ENCODE measurements at regions not wholly inside any gene's neighbourhood (a gene's known extent, or its start where the extent isn't known, plus 50 kb on each side); places are given as distances from the start of the nearest gene placed in this dataset.

- ATAC-seq: no peak
- no peaks in the 10 kb centered on the region for H4K20me1 ChIP-seq (ENCODE audit: low read length)
- no peaks in the 10 kb centered on the region for H3F3A ChIP-seq (ENCODE audit: low read length, unreplicated experiment)
- no peaks in the 10 kb centered on the region for H3K79me2 ChIP-seq (ENCODE audit: low read length)
- H3K9me2 ChIP-seq (replicated peaks; ENCODE audit: low read length): no peaks in the 10 kb centered on the region
- no peak for TF ChIP-seq EZH2 (IDR thresholded peaks at IDR 0.05; ENCODE audit: low read length, unreplicated experiment)
- TF ChIP-seq EZH2phosphoT487 (IDR thresholded peaks at IDR 0.05; ENCODE audit: borderline replicate concordance, low read length): no peak
- no peak for TF ChIP-seq CTCF (conservative IDR thresholded peaks at IDR 0.05; ENCODE audit: low read depth, low read length)
- H3K27ac ChIP-seq (ENCODE audit: low read length): no peak overlapping the region
- H3K4me3 ChIP-seq (ENCODE audit: low read length): no peak overlapping the region
- intact Hi-C loops (cut with micrococcal nuclease): no loop called here
- no peak for DNase-seq
- no peak overlapping the region for H3K9ac ChIP-seq (ENCODE audit: low read length)
- H3K36me3 ChIP-seq (ENCODE audit: low read depth, low read length): no peaks in the 10 kb centered on the region
- H2AFZ ChIP-seq (ENCODE audit: low read length): no peak overlapping the region
- H3K4me2 ChIP-seq (ENCODE audit: low read length): no peak overlapping the region
- no peaks in the 10 kb centered on the region for H3K9me3 ChIP-seq (ENCODE audit: low read length)
- POLR2A ChIA-PET (ENCODE audit: unreplicated experiment): no interaction called here
- CTCF ChIA-PET: no interaction called here
- H3K4me1 ChIP-seq (ENCODE audit: insufficient read depth, low read length): no peaks in the 10 kb centered on the region
- no TSS peak for BruUV-seq (replicated peaks)
- H3K27me3 ChIP-seq (ENCODE audit: low read length): no peaks in the 10 kb centered on the region
Measured at GRCh38 chr9:10773136-10773535, 160.3 kb upstream of the PTPRD start.

DNA sequence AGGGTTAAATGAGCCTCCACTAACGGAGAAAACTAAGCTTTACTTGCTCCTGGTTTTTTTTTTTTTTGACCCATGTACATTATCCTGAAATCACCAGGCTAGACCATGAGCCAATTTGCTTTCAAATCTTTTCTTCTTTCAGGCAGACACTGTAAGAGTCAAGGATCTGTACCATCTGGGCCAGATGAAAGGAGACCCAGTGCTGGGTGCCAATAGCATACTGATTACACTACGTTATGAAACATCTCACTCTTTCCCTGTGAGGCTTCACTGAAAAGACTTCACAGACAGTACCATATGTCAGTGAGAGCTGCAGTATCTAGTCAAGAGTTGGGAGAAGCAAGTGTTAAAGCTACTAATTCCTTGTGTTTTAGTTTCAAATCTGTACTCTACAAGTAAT is 161.2 kb upstream of the PTPRD start:
- ChIA-PET POLR2A (ENCODE audit: unreplicated experiment) (no interaction called here), CTCF (no interaction called here)
- Histone ChIP-seq H3K27me3 (ENCODE audit: low read length) (no peaks in the 10 kb centered on the region), H4K20me1 (ENCODE audit: low read length) (no peaks in the 10 kb centered on the region), H3F3A (ENCODE audit: low read length, unreplicated experiment) (no peaks in the 10 kb centered on the region), H3K9ac (ENCODE audit: low read length) (no peak overlapping the region), H3K9me2 (replicated peaks; ENCODE audit: low read length) (no peaks in the 10 kb centered on the region), H3K4me3 (ENCODE audit: low read length) (no peak overlapping the region), H3K4me1 (ENCODE audit: insufficient read depth, low read length) (no peaks in the 10 kb centered on the region), H3K79me2 (ENCODE audit: low read length) (no peaks in the 10 kb centered on the region), H3K9me3 (ENCODE audit: low read length) (no peaks in the 10 kb centered on the region), H3K27ac (ENCODE audit: low read length) (no peak overlapping the region), H2AFZ (ENCODE audit: low read length) (no peak overlapping the region), H3K4me2 (ENCODE audit: low read length) (no peak overlapping the region), H3K36me3 (ENCODE audit: low read depth, low read length) (no peaks in the 10 kb centered on the region)
- TF ChIP-seq CTCF (conservative IDR thresholded peaks at IDR 0.05; ENCODE audit: low read depth, low read length) (no peak), EZH2 (IDR thresholded peaks at IDR 0.05; ENCODE audit: low read length, unreplicated experiment) (no peak), EZH2phosphoT487 (IDR thresholded peaks at IDR 0.05; ENCODE audit: borderline replicate concordance, low read length) (no peak)
- no TSS peak for BruUV-seq (replicated peaks)
- DNase-seq (no peak), ATAC-seq (no peak)
- intact Hi-C loops (cut with micrococcal nuclease): no loop called here

DNA sequence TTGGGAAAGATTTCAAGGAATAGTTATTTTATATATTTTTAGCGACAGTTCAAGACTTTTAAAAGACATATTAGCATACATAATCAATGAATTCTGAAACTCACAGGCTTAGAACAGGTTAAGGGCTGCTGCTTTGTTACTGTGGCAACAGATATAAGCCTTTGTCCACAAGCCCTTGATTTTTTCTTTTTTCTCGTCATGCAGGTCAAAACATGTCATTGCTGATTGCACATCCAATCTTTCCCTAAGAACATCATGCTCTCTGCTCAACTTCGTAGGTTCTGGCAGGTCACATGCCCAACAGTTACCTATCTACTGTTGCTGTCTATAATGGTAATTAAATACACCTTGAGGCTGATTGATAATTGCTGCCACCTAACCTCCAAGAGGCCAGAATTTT is 172.5 kb upstream of the PTPRD start:
- no peaks in the 10 kb centered on the region for H3K4me1 ChIP-seq (ENCODE audit: insufficient read depth, low read length)
- no TSS peak for BruUV-seq (replicated peaks)
- ATAC-seq: no peak
- H3K9ac ChIP-seq (ENCODE audit: low read length): no peak overlapping the region
- no peak overlapping the region for H2AFZ ChIP-seq (ENCODE audit: low read length)
- no peak overlapping the region for H3K4me3 ChIP-seq (ENCODE audit: low read length)
- no peaks in the 10 kb centered on the region for H3K27me3 ChIP-seq (ENCODE audit: low read length)
- no peak for TF ChIP-seq EZH2phosphoT487 (IDR thresholded peaks at IDR 0.05; ENCODE audit: borderline replicate concordance, low read length)
- TF ChIP-seq CTCF (conservative IDR thresholded peaks at IDR 0.05; ENCODE audit: low read depth, low read length): no peak
- TF ChIP-seq EZH2 (IDR thresholded peaks at IDR 0.05; ENCODE audit: low read length, unreplicated experiment): no peak
- no peaks in the 10 kb centered on the region for H3K9me2 ChIP-seq (replicated peaks; ENCODE audit: low read length)
- H3F3A ChIP-seq (ENCODE audit: low read length, unreplicated experiment): no peaks in the 10 kb centered on the region
- ChIA-PET POLR2A (ENCODE audit: unreplicated experiment) (no interaction called here), CTCF (no interaction called here)
- H3K9me3 ChIP-seq (ENCODE audit: low read length): no peaks in the 10 kb centered on the region
- no peak overlapping the region for H3K27ac ChIP-seq (ENCODE audit: low read length)
- H3K36me3 ChIP-seq (ENCODE audit: low read depth, low read length): no peaks in the 10 kb centered on the region
- DNase-seq: no peak
- no peaks in the 10 kb centered on the region for H3K79me2 ChIP-seq (ENCODE audit: low read length)
- H3K4me2 ChIP-seq (ENCODE audit: low read length): no peak overlapping the region
- intact Hi-C loops (cut with micrococcal nuclease): no loop called here
- H4K20me1 ChIP-seq (ENCODE audit: low read length): no peaks in the 10 kb centered on the region
